NCI-H1092 (cell line): ENCODE measurements at regions not wholly inside any gene's neighbourhood (a gene's known extent, or its start where the extent isn't known, plus 50 kb on each side); places are given as distances from the start of the nearest gene placed in this dataset.
"Not testable (repeated sequence)": the region's sequence is repeated elsewhere in the genome, so short reads cannot be mapped to it uniquely, and the experiment has no call there.

Source experiments
- DNase-seq: peaks from one replicate; lab custom pipeline; 2025; lab: John Stamatoyannopoulos, UW

DNA sequence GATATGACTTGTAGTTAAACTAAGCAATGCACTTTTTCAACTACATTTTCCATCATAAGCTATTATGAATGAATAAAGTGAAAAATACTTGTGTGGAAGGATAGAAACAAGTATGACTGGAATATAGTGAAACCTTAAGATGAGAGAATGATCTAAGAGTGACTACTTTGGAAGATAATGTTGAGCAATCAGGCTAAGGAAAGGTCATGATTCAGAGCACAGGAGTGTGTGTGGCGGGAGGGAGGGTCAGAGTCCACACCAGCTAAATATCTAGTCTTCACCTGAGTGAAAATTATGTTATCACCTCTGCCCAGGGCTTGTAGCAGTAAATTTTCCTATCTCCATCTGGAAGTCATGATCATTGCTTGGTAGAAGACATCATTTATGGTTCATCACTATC, 833.4 kb upstream of the ATXN8OS start:
- no peak for DNase-seq

GRCh38 chr13:69264362-69265334, 843.0 kb upstream of the ATXN8OS start:
- no peak for DNase-seq

DNA sequence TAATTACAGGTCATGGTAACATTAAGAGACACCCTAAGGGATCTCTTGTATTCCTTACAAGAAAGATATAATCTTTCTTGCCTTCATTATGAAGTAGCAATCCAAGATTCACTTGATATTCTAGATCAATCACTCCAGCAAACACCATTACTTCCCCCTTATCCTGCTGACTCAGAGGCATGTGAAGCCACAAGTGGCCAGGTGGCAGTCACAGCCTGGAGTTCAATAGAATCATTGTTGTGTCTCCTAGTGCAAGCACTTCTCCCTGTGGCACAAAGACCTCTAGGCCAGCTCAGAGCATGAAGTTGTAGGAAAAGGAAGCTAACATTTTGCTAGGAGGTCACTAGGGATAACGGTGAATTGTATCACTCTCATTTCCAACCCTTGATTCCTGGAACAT, 864.3 kb upstream of the ATXN8OS start:
- DNase-seq, result no peak

DNA sequence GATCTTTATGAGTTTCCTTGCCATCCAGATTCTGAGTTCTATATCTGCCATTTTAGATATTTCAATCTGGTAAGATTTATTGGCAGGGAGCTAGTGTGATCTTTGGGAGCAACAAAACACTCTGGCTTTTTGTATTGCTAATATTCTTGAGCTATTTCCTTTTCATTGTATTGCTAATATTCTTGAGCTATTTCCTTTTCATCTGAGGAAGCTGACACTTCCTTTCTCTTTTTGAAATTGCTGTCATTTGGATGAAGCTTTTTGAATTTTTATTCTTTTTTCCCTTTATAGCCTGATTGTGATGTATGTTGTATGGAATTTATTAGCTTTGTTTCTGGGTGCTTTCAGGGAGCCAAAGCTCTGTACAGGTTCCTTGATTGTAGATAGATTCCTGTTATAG, 873.5 kb upstream of the ATXN8OS start:
- DNase-seq, result no peak

DNA sequence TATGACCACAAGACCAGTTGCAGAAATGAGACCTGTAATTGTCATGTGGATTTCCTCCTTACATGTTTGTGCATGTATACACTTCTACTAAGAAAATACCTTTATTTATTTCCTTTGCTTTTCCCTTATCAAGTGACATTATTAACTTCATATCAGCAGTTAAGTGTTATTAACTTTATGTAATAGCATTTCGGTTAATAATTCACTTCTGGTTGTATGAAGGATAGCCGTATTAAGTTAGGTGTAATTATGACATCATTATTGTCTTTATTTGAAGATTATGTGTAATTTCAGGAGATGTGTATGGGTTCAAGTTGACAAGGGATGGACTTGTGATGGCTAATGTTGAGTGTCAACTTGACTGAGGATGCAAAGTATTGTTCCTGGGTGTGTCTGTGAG, 881.2 kb upstream of the ATXN8OS start:
- no peak for DNase-seq

GRCh38 chr13:69221633-69222498, 885.8 kb upstream of the ATXN8OS start:
- not testable (repeated sequence) for DNase-seq

DNA sequence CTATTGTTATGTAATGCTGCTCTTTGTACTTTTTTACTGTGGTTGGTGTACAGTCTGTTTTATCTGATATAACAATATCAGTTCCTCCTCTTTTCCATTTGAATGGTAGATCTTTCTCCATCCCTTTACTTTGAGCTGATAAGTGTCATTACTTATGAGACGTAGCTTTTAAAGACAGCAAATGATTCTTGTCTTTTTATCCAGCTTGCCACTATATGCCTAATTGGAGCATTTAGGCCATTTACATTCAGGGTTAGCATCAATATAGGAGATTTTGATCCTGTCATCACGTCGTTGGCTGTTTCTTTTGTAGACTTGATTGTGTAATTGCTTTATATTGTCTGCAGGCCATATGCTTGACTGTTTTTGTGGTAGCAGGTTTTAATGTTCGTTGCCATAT, 894.2 kb upstream of the ATXN8OS start:
- no peak for DNase-seq

GRCh38 chr13:69204620-69205019, 903.0 kb upstream of the ATXN8OS start:
- DNase-seq, result no peak

- no peak for DNase-seq
These were observed 904.6 kb upstream of the ATXN8OS start for GRCh38 chr13:69202996-69203395.

DNA sequence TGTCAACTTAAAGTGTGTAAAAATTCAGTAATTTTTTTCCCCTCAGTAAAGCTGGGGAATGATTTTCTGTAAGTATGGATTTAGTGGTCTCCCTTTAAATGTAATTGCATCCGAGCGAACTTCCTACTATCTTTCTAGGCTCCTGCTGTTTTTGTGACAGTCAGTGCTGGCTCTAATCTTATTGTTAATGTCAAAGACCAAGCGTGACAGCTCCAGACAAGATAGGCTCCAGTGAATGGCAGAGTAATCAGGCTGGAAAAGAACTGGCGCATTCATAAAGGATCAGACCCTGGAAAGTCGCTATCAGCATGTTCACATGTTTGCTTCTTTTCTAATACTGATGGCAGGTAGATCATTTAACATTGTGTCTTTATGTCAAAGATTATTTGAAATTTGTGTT, 908.0 kb upstream of the ATXN8OS start:
- no peak for DNase-seq

DNA sequence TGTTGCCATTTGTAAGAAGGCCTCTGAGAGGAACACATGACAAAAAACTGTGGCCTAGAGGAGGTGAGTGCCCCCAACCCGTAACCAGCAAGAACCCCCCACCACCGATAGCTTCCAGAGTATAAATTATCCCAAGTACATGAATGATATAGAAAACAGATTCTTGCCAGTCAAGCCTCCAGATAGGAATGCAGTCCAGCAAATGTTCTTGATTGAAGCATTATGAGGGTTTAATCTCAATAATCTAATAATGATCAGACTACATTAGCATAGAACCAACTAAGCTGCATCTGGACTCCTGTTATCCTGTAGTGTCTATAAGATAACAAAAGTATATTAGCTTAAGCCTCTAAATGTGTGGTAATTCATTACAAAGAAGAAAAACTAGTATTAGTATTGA, 908.9 kb upstream of the ATXN8OS start:
- DNase-seq, result no peak

- no peak for DNase-seq
These were observed 913.5 kb upstream of the ATXN8OS start for GRCh38 chr13:69194130-69194529.

GRCh38 chr13:69180034-69180433, 927.6 kb upstream of the ATXN8OS start:
- DNase-seq, result no peak

DNA sequence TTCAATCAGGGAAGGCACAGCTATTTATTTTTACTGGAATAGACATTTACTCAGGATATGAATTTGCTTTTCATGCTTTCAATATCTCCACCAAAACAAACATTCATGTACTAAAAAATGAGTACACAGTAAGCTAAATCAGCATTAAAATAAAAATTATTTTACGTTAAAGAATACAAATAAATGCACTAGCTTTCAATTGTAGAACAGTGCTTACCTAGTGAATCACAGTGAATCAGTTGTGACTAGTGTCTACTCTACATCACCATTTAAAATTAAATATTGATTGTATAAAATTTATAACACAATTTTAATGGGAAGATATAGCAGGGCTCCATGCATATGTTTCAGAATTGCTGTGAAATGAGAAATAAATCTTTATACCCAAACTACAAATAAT, 929.6 kb upstream of the ATXN8OS start:
- no peak for DNase-seq

DNA sequence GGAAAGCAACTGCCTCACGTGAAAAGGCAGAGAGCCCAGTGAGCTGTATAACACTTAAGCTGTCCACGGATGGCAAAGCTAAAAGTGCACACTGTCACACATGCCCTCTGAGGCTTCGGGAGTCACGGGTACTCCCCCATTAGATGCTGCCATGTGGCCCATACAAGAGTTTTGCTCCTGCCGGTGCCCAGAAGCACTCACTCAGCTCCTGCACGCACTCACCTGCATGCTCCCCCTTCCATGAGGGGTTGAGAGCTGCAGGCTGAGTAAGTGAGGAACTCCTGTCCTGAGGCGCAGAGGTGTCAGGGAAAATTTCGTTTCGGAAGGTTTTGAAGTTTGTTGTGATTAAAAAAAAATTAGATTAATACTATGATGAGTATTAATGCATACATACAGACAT, 939.2 kb upstream of the ATXN8OS start:
- no peak for DNase-seq

- DNase-seq, result no peak
These were observed 952.5 kb upstream of the ATXN8OS start for GRCh38 chr13:69155136-69155535.

DNA sequence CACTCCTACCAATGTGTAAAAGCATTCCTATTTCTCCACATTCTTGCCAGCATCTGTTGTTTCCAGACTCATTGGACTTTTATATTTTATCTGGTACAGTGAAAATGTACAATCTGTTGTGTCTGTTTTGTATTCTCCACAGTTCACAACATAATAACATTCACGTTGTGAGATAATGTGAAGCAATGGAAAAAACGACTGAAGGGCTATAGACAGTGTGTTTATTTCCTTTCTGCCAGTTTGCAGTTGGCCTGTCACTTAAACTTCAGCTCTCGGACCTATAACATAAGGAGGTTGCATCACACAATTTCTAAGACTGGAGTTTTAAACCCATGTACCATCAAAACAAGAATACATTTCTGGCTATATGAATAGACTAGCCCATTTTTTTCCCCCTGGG, 965.5 kb upstream of the ATXN8OS start:
- DNase-seq, result no peak

GRCh38 chr13:69124996-69125395, 982.6 kb upstream of the ATXN8OS start:
- no peak for DNase-seq

GRCh38 chr13:69109891-69110525, 997.6 kb upstream of the ATXN8OS start:
- no peak for DNase-seq

GRCh38 chr13:69108486-69108885, 999.1 kb upstream of the ATXN8OS start:
- DNase-seq, result no peak

GRCh38 chr13:69107436-69107835, 1000.2 kb upstream of the ATXN8OS start:
- DNase-seq, result no peak

- no peak for DNase-seq
These were observed 1005.8 kb upstream of the ATXN8OS start for GRCh38 chr13:69101841-69102240.
